Inflammatory macrophage (primary cell): ENCODE measurements at regions not wholly inside any gene's neighbourhood (a gene's known extent, or its start where the extent isn't known, plus 50 kb on each side); places are given as distances from the start of the nearest gene placed in this dataset.
A peak's percentile ranks its signal among the peaks of the same experiment; 100 is the strongest.
"Not testable (repeated sequence)": the region's sequence is repeated elsewhere in the genome, so short reads cannot be mapped to it uniquely, and the experiment has no call there.

ENCODE experiments used
- DNase-seq, 2 donors: peaks; one replicate each; pipeline ENCODE4 v3.0.0-alpha.2; 2020 to 2022

DNA sequence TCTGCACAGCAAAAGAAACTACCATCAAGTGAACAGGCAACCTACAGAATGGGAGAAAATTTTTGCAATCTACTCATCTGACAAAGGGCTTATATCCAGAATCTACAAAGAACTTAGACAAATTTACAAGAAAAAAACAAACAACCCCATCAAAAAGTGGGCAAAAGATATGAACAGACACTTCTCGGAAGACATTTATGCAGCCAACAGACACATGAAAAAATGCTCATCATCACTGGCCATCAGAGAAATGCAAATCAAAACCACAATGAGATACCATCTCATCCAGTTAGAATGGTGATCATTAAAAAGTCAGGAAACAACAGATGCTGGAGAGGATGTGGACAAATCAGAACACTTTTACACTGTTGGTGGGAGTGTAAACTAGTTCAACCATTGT, 216.3 kb upstream of the STXBP5 start:
- not testable (repeated sequence) for DNase-seq

DNA sequence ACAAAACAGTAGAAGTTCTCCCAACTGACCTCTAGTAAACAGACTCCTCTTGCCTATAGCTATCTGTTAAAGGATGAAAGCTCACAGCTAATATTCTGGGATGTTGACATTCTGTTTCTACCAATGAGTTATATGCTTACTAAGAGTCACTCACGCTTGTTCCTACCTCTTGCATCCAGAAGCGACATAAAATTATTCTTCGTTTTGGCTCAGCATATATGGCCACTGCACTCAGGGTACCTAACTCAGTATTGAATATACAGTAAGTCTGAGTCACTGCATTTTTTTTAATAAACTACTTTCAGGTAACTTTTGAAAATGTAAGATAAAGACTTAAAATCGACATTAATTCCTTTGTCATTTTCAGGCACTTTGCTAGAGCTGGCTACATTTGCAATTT, 214.4 kb upstream of the STXBP5 start:
- DNase-seq, result no peak

DNA sequence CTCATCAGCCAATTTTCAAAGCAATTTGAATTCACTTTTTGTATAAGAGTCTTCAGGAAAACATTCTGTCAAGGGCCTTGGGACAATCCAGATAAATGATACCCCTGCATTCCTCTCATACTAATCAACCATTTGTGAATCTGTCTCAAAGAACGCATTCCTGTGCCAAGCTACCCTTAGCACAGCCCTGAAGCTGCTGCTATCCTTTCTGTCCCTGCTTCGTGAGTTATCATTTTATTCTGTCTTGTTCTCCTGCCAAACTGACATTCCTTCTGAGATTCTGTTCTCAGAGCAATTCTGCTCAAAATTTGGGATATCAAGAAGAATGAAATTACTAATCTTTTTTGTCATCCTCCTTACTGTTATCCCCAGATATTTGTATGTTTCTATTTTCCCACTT, 213.9 kb upstream of the STXBP5 start:
- DNase-seq, result no peak

DNA sequence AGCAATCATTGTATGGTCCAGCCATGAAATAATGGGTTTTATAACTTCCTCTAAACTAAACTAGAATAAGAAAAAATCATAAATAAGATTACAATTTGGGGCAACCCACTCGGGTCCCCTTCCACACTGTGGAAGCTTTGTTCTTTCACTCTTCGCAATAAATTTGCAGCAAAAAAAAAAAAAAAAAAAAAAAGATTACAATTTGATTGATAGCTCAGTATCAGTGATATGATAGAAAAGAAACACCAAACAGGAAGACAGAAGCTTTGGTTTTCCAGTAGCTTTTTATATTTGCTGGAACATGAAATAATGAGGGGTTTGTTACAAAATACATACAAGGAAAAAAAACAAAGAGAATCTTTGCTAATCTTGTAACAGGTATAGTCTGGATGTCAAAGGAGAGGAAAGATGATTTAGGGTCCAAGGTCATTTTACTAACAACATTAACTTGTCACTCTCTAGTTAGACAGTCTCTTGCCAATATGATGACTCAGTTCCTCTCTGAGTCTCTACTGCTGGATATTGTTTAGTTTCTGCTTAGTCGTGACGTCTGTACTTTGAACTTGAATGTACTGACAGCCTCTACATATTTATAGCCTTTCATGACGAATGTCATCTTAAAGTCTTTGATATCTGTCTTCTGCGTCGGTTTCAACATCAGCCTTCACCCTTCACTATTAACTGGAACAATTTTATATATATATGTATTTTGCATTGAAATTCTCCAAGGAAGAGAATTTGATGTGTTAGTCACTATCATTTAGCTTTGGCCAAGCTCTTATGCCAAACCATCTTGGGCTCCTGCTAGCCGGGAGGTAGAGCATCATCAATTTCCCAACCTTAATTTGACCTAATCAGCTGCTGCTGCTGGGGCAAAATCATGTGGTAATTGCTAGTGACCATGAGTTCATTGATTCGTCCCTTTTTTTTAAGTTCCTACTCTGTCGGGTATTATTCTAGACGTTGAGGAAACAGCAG, 213.1 kb upstream of the STXBP5 start:
- no peak for DNase-seq

DNA sequence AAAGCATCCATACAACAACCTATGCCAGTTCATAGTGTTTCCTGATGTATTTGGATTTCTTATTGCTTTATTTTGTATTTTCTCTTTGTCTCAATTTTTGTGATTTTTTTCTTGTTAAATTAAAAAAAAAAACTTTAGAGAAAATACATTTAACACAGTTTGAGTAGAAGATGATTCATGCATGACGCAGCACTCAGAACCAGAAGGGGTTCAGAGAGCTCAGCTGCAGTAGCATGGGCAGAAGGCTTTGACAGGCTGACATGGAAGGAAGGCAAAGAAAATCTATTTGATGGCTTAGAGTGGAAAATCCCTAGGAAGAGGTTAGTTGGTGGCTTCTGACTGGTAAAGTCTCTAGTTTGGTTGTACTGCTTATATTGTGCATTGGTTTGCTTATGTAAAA, 207.2 kb upstream of the STXBP5 start:
- DNase-seq, result no peak

DNA sequence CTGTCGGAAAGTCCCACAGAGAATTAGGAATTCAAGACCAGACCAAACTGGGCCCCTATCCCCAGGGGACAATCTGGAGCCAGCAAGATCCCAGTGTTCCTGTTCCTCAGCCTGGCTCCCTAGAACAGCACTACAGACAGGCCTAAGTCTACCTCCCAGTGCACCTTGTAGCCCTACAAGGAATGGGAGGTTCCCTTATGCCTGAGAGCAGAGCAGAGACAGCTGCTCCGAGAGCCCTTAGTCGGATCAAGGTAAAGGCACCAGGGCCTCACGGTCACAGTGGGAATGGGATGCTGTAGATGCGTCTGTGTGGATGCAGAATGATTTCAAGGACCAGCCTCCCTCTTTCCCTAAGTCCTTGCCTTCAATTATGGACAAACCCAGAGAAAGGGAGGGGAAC, 204.5 kb upstream of the STXBP5 start:
- no peak for DNase-seq

DNA sequence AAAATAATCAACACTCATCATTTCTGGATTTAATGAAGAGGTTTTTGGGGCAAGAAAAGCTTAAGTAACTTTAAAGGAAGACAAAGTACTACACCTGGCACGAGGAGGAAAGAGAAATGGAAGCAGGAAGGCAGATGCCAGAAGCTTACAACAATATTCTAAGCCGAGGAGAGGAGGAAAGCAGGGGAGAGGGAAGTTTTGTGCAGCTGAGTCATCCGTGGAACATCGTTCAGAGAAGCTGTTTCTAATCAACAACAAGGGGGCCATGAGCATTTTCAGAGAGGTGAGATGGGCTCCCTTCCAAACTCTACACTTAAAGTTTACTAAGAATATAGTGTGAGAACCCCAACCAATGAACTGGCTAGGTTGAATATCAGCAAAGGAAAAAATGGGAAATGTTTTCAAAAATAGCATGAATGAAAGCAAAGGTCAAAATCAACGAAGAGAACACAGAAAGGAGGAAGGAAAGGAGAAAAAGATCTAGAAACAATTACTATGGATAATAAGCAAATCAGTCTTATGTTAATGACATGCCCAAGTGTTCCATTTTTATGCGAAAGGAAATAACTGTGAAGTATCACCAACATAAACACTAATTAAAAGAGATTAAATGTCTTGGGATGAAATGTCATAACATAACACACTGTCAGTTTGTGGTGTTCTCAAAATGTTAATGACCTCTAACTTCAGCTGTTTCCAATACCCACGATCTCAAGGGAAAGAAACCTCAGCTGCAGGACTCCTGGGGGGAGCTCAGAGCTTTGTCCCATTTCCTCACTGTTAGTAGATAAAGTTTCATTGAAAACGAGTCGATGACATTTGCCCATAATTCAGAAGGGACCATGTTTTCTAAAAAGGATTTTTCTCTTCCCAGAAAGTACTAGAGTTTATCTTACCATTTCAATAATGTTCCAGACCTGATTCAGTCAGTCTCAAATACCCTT, 203.4 kb upstream of the STXBP5 start:
- DNase-seq, result no peak

DNA sequence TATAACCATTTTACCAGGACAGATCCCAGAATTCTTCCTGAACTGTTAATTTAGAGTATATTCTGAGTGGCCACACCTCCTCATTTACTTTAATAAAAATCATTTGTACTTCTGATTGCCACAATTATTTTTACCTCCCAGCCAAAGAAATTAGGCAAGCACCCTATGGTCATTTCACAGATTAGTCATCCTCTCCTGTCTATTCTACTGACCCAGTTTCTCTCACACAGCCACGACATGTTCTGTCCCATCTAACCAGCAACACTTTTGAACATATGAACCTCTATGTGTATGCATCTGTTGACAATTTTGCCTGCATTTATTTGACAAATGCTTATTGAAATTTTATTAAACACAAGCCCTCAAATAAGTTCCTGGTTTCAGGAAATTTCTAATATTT, 202.6 kb upstream of the STXBP5 start:
- no peak for DNase-seq

DNA sequence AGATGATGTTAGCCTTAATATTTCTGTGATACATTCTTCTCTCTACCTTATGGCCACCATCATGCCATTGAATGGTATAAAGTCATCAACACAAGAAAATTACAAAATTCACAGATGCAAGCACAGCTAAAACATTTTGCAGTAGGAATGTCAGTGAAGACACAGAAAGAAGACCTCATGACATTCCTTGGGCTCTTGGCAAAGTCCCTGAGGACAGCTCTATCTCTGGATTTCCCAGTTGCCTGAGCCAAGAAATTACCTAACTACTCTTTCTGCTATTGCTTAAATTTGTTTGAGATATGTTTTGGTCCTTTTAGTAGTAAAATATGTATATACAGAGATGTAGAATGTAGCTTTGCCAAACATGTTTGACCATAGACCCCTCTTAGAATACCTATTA, 201.0 kb upstream of the STXBP5 start:
- DNase-seq, result no peak

DNA sequence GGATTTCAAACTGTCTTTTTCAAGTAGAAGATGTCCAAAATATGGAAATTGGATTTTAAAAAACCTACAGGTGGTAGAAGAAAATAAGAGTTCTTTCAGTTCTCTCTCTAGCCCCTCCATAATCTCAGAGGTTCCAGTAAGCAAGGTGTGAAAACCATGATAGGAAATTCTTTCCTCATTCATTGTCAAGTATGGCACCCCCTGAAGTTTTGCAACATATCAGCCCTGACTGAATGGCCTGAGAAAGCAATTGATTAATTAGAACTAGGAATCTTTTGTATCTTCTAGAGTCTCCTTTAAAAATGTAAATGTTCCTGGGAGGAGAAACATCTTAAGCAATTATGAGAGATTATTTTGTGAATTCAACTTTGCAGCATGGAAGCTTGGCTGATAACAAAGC, 198.7 kb upstream of the STXBP5 start:
- DNase-seq, result no peak

DNA sequence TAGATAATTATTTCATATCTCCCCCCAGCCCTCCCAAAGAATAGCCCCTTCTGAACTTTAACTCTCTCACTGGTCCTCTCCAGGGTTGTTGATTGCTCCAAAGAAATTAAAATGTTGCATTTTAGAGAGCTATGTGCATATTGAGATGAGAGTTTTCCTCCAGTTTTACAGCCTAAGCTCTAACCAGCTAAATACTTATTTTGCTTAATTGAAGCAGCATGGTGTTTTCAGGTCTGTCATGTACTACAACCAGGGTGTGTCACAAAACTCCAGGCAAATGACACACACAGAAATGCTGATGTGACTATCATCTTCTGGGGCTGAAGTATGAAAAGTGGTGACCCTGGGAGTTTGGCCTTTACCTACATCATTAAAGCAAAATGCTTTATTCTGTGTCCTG, 196.8 kb upstream of the STXBP5 start:
- no peak for DNase-seq

DNA sequence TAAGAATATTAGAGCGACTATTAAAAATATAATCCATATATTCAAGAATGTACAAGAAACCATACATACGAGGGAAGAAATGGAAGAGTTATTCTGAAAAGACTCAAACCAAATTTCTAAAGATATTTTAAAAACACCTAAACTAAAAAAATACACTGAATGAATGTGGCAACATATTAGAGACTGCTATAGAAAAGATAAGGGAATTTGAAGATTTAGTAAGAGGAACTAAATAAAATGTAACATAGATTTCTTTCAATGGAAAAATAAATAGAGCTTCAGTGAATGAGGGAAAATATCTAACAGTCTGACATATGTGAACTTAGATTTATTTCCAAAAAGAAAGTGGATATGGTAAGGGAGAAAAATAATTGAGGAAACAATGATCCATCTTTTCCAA, 194.9 kb upstream of the STXBP5 start:
- DNase-seq, result no peak

DNA sequence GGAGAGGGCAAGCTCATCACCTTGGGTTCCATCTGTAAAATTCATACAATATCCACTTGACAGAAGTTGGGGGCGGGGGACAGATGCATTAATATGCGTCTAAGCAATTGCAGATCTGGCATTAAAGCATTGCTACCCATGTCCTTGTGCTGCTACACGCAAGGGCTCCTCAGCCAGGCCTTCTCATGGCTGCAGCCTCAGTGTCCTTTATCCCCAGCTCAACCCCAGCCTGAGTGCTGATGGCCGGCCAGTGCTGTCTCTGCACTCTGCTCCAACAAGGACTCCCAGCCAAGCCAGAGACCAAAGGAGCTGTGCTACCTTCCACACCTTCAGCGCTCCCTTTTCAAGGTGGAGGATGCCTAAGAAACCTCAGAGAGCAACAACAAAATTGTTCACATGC, 188.5 kb upstream of the STXBP5 start:
- no peak for DNase-seq

DNA sequence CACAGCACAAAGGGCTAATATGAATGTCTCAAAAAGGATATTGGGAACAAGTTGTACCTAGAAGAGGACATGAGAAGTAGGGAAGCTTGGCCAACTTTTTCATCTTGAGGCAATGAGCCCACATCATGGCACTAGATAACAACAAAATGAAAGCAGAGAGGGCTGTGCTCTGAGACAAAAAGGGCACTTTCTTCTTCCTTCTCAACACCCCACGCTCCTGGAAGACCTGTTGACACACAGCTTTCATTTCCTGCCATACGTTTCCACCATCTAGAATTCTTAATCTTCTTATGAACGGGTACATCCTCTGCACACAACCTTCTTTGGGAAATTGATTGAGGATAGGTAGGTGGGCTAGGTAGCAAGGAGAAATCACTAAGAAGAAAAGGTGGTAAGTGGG, 187.8 kb upstream of the STXBP5 start:
- DNase-seq, result no peak

DNA sequence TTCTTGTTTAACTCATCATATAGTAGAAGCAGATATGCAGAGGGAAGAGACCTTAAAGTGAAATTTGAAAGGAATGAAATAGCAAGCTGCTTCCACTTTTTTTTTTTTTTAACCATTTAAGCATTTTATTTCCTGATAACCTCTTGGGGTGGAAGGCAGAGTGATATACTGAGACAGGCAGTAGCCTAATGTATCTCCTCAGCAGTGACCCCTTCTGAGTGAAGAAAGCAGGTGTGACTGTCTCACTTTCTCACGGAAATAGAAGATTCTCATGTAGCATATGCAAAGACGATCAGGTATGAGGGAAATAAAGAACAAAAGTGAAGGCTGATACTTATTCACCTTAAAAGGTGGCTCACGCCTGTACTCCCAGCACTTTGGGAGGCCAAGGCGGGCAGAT, 187.1 kb upstream of the STXBP5 start:
- no peak for DNase-seq

DNA sequence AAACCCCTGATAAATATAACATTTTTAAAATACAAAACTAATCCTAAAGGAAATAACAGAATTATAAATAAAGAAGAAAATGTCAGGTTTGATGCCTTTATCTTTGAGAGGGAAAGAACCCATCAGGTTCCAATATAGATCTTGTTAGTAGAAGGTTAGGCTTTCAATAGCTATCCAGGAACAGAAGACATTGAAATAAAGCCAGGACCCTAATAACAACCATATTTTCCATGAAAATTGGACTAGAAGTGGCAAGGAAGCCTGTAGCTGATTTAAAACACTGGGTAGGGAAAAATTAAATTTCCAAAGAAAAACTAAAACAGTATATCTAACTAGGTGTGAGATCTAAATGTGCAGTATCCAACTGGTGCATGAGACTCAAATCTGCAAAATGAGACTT, 185.2 kb upstream of the STXBP5 start:
- no peak for DNase-seq

DNA sequence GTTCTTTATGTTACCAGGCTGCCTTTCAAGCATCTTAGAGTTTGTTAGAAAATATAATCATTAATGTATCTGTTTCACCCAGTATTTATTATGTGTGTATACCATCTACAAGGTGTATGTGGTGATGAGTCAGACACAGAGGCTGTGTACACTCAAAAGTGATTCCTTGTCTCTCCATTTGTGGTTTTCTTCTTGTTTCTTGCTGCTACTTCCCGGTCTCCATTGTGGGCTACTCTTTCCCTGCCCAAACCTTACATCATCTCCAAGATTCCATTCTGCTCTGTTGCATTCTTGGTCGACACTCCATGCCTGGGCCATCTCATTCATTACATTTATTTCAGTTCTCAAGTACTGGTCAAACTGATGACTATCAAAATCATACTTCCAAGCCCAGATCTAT, 182.2 kb upstream of the STXBP5 start:
- DNase-seq, result no peak

DNA sequence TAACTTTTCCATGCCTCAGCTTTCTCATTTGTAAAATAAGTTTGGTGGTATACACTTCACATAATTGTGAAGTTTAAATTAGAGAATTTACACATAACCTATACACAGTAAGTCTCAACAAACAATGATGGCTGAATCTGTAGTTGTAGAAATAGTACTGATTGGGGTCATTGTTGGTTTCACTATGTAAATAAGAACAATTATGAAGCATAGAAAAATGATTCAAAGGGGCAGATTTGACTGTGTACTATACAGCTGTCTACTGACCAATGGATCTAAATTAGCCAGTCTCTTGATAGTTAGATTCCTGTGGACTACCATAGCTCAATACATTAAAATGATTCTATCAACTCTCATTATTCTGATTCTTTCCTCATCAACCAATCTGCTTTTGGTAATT, 181.1 kb upstream of the STXBP5 start:
- DNase-seq, result no peak

DNA sequence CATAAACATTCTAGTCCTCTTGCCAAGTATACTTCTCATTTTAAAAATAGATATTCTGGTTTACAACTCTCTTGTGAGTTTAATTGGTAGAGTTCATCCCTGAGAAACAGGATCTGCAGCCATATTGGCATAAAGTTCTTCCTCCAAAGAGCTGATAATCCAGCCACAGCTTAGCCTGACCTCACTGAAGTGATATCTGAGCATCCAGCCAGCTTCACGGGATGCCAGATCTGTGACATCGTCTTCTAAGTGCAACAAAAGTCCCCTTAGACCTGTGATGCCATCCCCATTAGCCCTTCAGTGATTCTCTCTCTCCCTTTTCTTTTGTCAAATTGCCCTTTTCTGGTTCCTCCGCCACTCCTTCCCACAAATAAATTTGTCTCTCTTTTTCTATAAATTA, 180.6 kb upstream of the STXBP5 start:
- DNase-seq, result no peak

DNA sequence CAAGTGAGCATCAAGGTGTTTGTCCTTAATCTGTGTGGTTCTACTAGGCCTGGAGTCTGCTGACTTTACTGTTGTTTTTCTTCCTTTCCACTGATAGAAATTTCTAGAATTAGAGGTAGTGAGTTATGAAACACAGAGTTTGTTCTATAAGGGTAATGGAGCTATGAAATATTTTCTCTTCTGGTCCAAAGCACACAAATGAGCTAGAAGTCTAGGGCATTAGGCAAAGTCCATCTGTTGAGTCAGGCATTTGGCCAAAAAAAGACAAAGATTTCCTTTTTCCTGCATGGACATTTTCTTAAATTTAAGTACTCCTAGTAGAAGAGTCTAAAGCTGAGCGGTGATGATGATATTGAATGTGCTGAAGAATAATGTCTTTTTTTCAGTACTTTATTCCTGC, 174.3 kb upstream of the STXBP5 start:
- DNase-seq, result no peak

DNA sequence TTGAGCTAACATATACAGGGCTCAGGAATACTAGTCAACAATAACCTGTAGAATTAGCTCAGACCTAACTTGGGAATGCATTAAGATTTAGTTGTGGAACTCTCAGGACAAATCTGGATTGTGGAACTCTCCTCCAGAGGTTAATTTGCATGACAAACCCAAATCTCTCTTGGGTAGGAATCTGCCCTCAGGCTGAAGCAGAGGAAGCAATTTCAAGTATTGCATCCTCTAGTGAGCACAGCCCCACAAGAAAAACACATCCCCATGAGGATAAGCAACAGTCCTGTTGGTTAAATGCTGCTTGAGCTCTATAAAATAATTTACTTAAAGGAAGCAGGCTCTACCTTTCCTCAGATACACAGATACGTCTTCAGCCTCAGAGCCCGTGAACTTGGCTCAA, 170.9 kb upstream of the STXBP5 start:
- DNase-seq, result no peak

DNA sequence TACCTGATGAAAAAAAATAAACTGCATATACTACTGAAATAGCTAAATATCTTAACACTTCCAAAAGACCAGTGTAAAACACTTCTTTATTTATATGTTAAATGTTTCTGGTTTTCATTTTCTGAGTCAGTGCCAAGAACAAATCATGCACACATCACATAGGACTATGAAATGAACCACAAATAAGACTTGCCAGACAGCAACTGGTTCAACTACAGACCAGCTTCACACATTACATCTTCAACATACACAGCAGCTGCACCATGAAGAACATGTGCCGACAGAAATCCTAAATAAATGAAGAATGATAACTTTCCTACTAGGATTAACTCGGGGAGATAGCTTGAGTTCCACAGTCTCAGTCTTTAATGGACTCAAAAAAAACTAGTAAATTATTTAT, 168.3 kb upstream of the STXBP5 start:
- no peak for DNase-seq

DNA sequence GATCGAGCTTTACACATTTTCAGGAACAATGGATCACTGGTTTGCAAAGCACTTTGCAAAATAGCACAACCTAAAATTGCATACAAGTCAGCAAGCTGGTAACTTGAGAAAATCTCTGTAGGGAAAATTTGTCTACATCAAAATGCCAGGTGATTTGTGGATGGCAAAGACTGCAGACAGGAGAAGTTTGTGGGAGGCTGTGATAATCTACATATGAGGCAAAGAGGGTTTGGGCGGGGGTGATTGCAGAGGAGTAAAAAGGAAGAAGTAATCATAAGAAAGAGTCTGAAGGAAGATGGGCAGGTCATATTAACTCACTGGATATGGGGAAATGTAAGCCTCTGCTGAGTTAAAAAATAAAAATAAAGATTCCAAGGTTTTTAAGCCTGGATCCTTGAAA, 166.3 kb upstream of the STXBP5 start:
- peak in 1 of 2 donors; percentile 25 for DNase-seq
